HCT116 (cell line): ENCODE measurements at regions not wholly inside any gene's neighbourhood (a gene's known extent, or its start where the extent isn't known, plus 50 kb on each side); places are given as distances from the start of the nearest gene placed in this dataset.

Experiments
- ATAC-seq: fragments of 200-7000 bp; cut with Tn5 transposase; 2 replicates; pipeline ENCODE4 v1.9.1; 2020; ENCODE audit warnings: mild to moderate bottlenecking, moderate library complexity
- BruUV-seq: library from RNA; stranded (reverse); fragments of 400-500 nt; replicated peaks from 2 replicates; lab custom pipeline; 2021; lab: Mats Ljungman, UMichigan
- CTCF ChIA-PET: fragments of 300-600 bp; sonication (Branson Sonifier 250); formaldehyde crosslinking; loops from one replicate; lab custom pipeline; 2021; ENCODE audit warnings: antibody characterized with exemption; lab: Charles Lee
- POLR2A ChIA-PET: fragments of 300-600, 350-600 bp; sonication (Branson Sonifier 250); formaldehyde crosslinking; loops from one replicate; lab custom pipeline; 2021; ENCODE audit warnings: antibody characterized with exemption; lab: Charles Lee
- RAD21 ChIA-PET, 2 experiments: fragments of 300-600 bp; sonication (Branson Sonifier 250); formaldehyde crosslinking; loops; one replicate each; lab custom pipeline; 2023; ENCODE audit warnings: low total read pairs in 2 of 2; ENCODE audit not compliant: uncharacterized antibody in 2 of 2, unreplicated experiment in 2 of 2, low non-redundant PET in 1 of 2; lab: Charles Lee
- DNase-seq: peaks from one replicate; pipeline ENCODE4 v3.0.0-alpha.2; 2010; ENCODE audit warnings: low read depth, low spot score
- H2AFZ ChIP-seq: fragments of 200-600 bp; shearing (Covaris generic), sonication (generic); 2 replicates; pipeline ENCODE4 v1.6.1; 2017; ENCODE audit warnings: low read depth, mixed run types, mixed read lengths, antibody characterized with exemption, low read length; ENCODE audit not compliant: poor library complexity, severe bottlenecking
- H3K27ac ChIP-seq: 2 replicates; pipeline ENCODE4 v1.5.1; 2012; ENCODE audit warnings: low read depth, low read length
- H3K27me3 ChIP-seq: fragments of 200-600 bp; sonication (generic); 2 replicates; pipeline ENCODE4 v1.6.1; 2016; ENCODE audit warnings: mixed run types, low read length, mixed read lengths; ENCODE audit not compliant: insufficient read depth
- H3K36me3 ChIP-seq, 2 experiments: fragments of 200-500 bp in 1 of 2; fragments of 200-600 bp in 1 of 2; sonication (Bioruptor generic) in 1 of 2; sonication (generic) in 1 of 2; 2 replicates each; pipeline versions ENCODE4 v1.5.1 to v1.6.1; 2014 to 2016; ENCODE audit warnings: low read length in 2 of 2, inconsistent platforms in 1 of 2, mixed read lengths in 1 of 2, mixed run types in 1 of 2; ENCODE audit not compliant: insufficient read depth in 2 of 2, control insufficient read depth in 1 of 2
- H3K4me1 ChIP-seq, 2 experiments: fragments of 200-600 bp in 1 of 2; sonication (generic) in 1 of 2; 2 replicates each; pipeline versions ENCODE4 v1.5.1 to v1.6.1; 2012 to 2017; ENCODE audit warnings: low read length in 2 of 2, inconsistent platforms in 1 of 2, mild to moderate bottlenecking in 1 of 2, mixed read lengths in 1 of 2, mixed run types in 1 of 2, moderate library complexity in 1 of 2; ENCODE audit not compliant: insufficient read depth in 2 of 2, control insufficient read depth in 1 of 2
- H3K4me2 ChIP-seq: fragments of 200-600 bp; sonication (generic); 2 replicates; pipeline ENCODE4 v1.6.1; 2017; ENCODE audit warnings: mixed run types, low read length, mixed read lengths
- H3K4me3 ChIP-seq, 2 experiments: fragments of 200-600 bp in 1 of 2; sonication (generic) in 1 of 2; replicated peaks in 1 of 2; 2 replicates each; pipeline ENCODE4 v1.5.1; 2011 to 2016; ENCODE audit warnings: low read length in 2 of 2, control low read depth in 1 of 2, low read depth in 1 of 2, mild to moderate bottlenecking in 1 of 2, mixed read lengths in 1 of 2, mixed run types in 1 of 2
- H3K79me2 ChIP-seq: fragments of 200-600 bp; sonication (generic); 2 replicates; pipeline ENCODE4 v1.6.1; 2017; ENCODE audit warnings: mild to moderate bottlenecking, mixed run types, low read length, moderate library complexity, mixed read lengths; ENCODE audit not compliant: insufficient read depth
- H3K9ac ChIP-seq: fragments of 200-600 bp; sonication (generic); 2 replicates; pipeline ENCODE4 v1.6.1; 2016; ENCODE audit warnings: low read length, mixed read lengths
- H3K9me2 ChIP-seq: fragments of 200-600 bp; sonication (generic), shearing (Covaris generic); 2 replicates; pipeline ENCODE4 v1.6.1; 2017; ENCODE audit warnings: mixed run types, mild to moderate bottlenecking, moderate library complexity; ENCODE audit not compliant: insufficient read depth
- H3K9me3 ChIP-seq, 2 experiments: fragments of 200-500 bp in 1 of 2; fragments of 200-600 bp in 1 of 2; sonication (Bioruptor generic) in 1 of 2; sonication (generic) in 1 of 2; 2 replicates each; pipeline ENCODE4 v1.6.1; 2014 to 2017; ENCODE audit warnings: low read length in 2 of 2, mixed read lengths in 2 of 2, inconsistent platforms in 1 of 2, low read depth in 1 of 2, mild to moderate bottlenecking in 1 of 2, mixed run types in 1 of 2, moderate library complexity in 1 of 2; ENCODE audit not compliant: control insufficient read depth in 1 of 2, insufficient read depth in 1 of 2
- H4K20me1 ChIP-seq: fragments of 200-600 bp; sonication (generic), shearing (Covaris generic); 2 replicates; pipeline ENCODE4 v1.6.1; 2017; ENCODE audit warnings: mixed run types, mild to moderate bottlenecking, moderate library complexity; ENCODE audit not compliant: insufficient read depth
- CBX3 ChIP-seq: IDR thresholded peaks from 2 replicates; pipeline ENCODE4 v1.6.1; 2012; ENCODE audit warnings: low read depth
- CEBPB ChIP-seq: IDR thresholded peaks from 2 replicates; pipeline ENCODE4 v1.6.1; 2012; ENCODE audit warnings: low read depth
- EGR1 ChIP-seq: IDR thresholded peaks from 2 replicates; pipeline ENCODE4 v1.6.1; 2012; ENCODE audit warnings: low read depth
- ELF1 ChIP-seq: IDR thresholded peaks from 2 replicates; pipeline ENCODE4 v1.6.1; 2012; ENCODE audit warnings: low read depth, borderline replicate concordance
- EZH2 ChIP-seq: fragments of 200-600 bp; sonication (generic); IDR thresholded peaks from 2 replicates; pipeline ENCODE4 v1.6.1; 2017; ENCODE audit warnings: antibody characterized with exemption, mixed run types
- EZH2phosphoT487 ChIP-seq: fragments of 200-600 bp; IDR thresholded peaks from 2 replicates; pipeline ENCODE4 v1.6.1; 2018; ENCODE audit warnings: antibody characterized with exemption, borderline replicate concordance
- FOSL1 ChIP-seq: IDR thresholded peaks from 2 replicates; pipeline ENCODE4 v1.6.1; 2012; ENCODE audit warnings: low read depth
- JUND ChIP-seq: IDR thresholded peaks from 2 replicates; pipeline ENCODE4 v1.6.1; 2012
- MAX ChIP-seq: IDR thresholded peaks from 2 replicates; pipeline ENCODE4 v1.6.1; 2012
- RAD21 ChIP-seq: IDR thresholded peaks from 2 replicates; pipeline ENCODE4 v1.6.1; 2012; ENCODE audit warnings: low read depth, mild to moderate bottlenecking
- SIN3A ChIP-seq: IDR thresholded peaks from 2 replicates; pipeline ENCODE4 v1.6.1; 2012; ENCODE audit warnings: low read depth
- SP1 ChIP-seq: IDR thresholded peaks from 2 replicates; pipeline ENCODE4 v1.6.1; 2012; ENCODE audit warnings: low read depth
- SRF ChIP-seq: IDR thresholded peaks from 2 replicates; pipeline ENCODE4 v1.6.1; 2012; ENCODE audit warnings: low read depth
- TCF7L2 ChIP-seq: IDR thresholded peaks from 2 replicates; pipeline ENCODE4 v1.7.0; 2011; ENCODE audit warnings: borderline replicate concordance, inconsistent platforms; ENCODE audit not compliant: insufficient read depth, insufficient read length; ENCODE audit errors: extremely low read depth
- YY1 ChIP-seq: IDR thresholded peaks from 2 replicates; pipeline ENCODE4 v1.6.1; 2011; ENCODE audit warnings: low read length, low read depth, moderate library complexity, mild to moderate bottlenecking; ENCODE audit not compliant: insufficient replicate concordance; ENCODE audit errors: extremely low read depth
- ZBTB33 ChIP-seq: IDR thresholded peaks from 2 replicates; pipeline ENCODE4 v1.6.1; 2011; ENCODE audit warnings: mild to moderate bottlenecking, low read length, moderate library complexity; ENCODE audit not compliant: insufficient replicate concordance; ENCODE audit errors: extremely low read depth
- ZFX ChIP-seq: fragments of 450-650 bp; IDR thresholded peaks from 2 replicates; pipeline ENCODE4 v1.6.1; 2017
- ZNF274 ChIP-seq: fragments of 200-500 bp; sonication (Bioruptor generic); IDR thresholded peaks from 2 replicates; pipeline ENCODE4 v1.6.1; 2014; ENCODE audit warnings: mild to moderate bottlenecking, low read depth, low read length, inconsistent platforms
- intact Hi-C: fragments of 100-400 bp; cut with micrococcal nuclease; formaldehyde crosslinking; loops from 2 replicates; pipeline ENCODE4 v1.10.0; 2022
- TF ChIP-seq, protein P1 (sequence below), 3 experiments: fragments of 200-600 bp in 1 of 3; sonication (generic) in 1 of 3; IDR thresholded peaks in 2 of 3; conservative IDR thresholded peaks in 1 of 3; 2 replicates each; pipeline ENCODE4 v1.5.1; 2012 to 2017; ENCODE audit warnings: low read depth in 2 of 3, low read length in 2 of 3, antibody characterized with exemption in 1 of 3, borderline replicate concordance in 1 of 3, control low read depth in 1 of 3, mild to moderate bottlenecking in 1 of 3, mixed read lengths in 1 of 3, mixed run types in 1 of 3, moderate library complexity in 1 of 3; ENCODE audit not compliant: insufficient read depth in 1 of 3
- TF ChIP-seq, protein P2 (sequence below): IDR thresholded peaks from 2 replicates; pipeline ENCODE4 v1.6.1; 2012

DNA sequence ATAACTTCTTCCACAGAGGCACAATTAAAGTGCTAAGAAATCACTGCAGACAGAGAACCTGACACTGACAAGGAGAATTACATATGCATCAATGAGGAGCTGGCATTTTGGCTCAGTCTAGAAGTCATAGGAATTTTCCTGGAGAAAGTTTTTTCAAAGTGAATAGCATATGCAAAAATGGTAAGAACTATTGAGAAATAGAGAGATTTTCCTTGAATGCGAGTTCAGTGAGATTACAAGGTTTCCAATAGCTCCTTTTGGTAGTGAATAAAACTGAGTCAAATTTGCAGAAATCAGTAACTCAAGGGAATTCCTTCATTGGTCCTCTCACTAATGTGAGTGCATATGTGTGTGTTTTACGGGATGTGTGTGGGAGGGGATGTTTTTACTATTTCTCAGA, 557.5 kb downstream of the PPARGC1A start (continued):
- TF ChIP-seq ZNF274 (no peak), EZH2phosphoT487 (no peak), CEBPB (no peak), ELF1 (no peak), SRF (no peak), FOSL1 (no peak), RAD21 (no peak), JUND (no peak)
- TF ChIP-seq, protein P1, sequence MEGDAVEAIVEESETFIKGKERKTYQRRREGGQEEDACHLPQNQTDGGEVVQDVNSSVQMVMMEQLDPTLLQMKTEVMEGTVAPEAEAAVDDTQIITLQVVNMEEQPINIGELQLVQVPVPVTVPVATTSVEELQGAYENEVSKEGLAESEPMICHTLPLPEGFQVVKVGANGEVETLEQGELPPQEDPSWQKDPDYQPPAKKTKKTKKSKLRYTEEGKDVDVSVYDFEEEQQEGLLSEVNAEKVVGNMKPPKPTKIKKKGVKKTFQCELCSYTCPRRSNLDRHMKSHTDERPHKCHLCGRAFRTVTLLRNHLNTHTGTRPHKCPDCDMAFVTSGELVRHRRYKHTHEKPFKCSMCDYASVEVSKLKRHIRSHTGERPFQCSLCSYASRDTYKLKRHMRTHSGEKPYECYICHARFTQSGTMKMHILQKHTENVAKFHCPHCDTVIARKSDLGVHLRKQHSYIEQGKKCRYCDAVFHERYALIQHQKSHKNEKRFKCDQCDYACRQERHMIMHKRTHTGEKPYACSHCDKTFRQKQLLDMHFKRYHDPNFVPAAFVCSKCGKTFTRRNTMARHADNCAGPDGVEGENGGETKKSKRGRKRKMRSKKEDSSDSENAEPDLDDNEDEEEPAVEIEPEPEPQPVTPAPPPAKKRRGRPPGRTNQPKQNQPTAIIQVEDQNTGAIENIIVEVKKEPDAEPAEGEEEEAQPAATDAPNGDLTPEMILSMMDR (IDR thresholded peaks at IDR 0.05 in 2 of 3, conservative IDR thresholded peaks at IDR 0.05 in 1 of 3; ENCODE audit: borderline replicate concordance in 1 of 3, insufficient read depth in 1 of 3, low read depth in 2 of 3, low read length in 2 of 3), result no peak
- TF ChIP-seq, all 23 proteins: peak for 0

DNA sequence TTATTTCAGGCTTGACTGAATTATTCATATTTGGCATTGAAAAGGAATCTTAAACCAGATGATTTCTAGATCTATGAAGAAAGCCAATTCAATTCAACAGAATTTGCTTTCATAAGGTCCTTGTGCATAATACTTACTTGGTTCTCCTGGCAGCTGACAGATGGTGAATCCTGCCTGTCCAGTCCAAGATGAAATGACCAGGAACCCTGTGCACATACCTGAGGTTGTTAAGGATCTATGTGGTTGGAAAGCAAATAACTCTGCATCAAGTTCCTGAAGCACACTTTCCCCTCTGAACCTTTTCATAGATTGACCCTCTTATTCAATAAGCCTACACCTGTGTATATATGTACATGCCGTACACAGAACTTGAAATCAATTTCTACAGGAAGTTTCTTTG, 562.7 kb downstream of the PPARGC1A start:
- Histone ChIP-seq H3K4me3 (no peak overlapping the region), H3K79me2 (no peaks in the 10 kb centered on the region), H3K4me2 (no peak overlapping the region), H2AFZ (no peak overlapping the region), H3K27me3 (no peaks in the 10 kb centered on the region), H3K9ac (no peak overlapping the region), H3K36me3 (no peaks in the 10 kb centered on the region), H3K4me1 (no peaks in the 10 kb centered on the region), H3K9me3 (peaks cover 8 to 26% of the 10 kb centered on the region in 2 experiments; a peak in 2 of 4 replicates), H4K20me1 (no peaks in the 10 kb centered on the region), H3K27ac (no peak overlapping the region), H3K9me2 (no peaks in the 10 kb centered on the region)
- no TSS peak for BruUV-seq
- ATAC-seq, result no peak
- no peak for DNase-seq
- TF ChIP-seq CEBPB, result no peak
- TF ChIP-seq EGR1, result no peak
- TF ChIP-seq JUND, result no peak
- TF ChIP-seq EZH2phosphoT487, result no peak
- no peak for TF ChIP-seq EZH2
- no peak for TF ChIP-seq ZBTB33
- TF ChIP-seq FOSL1, result no peak
- TF ChIP-seq SRF, result no peak
- TF ChIP-seq, protein P2, sequence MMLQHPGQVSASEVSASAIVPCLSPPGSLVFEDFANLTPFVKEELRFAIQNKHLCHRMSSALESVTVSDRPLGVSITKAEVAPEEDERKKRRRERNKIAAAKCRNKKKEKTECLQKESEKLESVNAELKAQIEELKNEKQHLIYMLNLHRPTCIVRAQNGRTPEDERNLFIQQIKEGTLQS, result no peak
- no peak for TF ChIP-seq MAX
- TF ChIP-seq ZFX, result no peak
- TF ChIP-seq TCF7L2, result no peak
- no peak for TF ChIP-seq CBX3
- no peak for TF ChIP-seq SP1
- no peak for TF ChIP-seq SIN3A
- no peak for TF ChIP-seq ZNF274
- TF ChIP-seq YY1, result no peak
- ChIA-PET RAD21 (no interaction called here), CTCF (no interaction called here), POLR2A (no interaction called here)
- intact Hi-C loops, result no loop called here
